ENCODE measurements at regions not wholly inside any gene's neighbourhood (a gene's known extent, or its start where the extent isn't known, plus 50 kb on each side); places are given as distances from the start of the nearest gene placed in this dataset.

DNA sequence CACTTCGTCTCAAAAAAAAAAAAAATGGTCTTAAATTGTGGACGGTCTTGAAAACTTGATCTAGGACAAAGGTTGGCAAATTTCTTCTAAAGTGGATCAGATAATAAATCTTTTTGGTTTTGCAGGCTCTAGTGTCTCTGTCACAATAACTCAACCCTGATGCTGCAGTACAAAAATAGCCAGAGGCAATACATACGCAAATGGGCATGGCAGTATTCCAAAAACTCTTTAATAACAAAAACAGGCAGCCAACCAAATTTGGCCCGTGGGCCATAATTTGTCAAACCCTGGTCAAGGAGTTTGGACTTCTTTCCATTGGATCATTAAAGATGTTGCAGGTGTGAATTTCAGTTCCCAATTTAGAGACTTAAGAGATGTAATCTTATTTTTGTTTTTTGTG is 93.5 kb upstream of the MRI1 start:
- no peak for DNase-seq (ENCODE audit: low read depth, low spot score)
- TF ChIP-seq, protein P1, sequence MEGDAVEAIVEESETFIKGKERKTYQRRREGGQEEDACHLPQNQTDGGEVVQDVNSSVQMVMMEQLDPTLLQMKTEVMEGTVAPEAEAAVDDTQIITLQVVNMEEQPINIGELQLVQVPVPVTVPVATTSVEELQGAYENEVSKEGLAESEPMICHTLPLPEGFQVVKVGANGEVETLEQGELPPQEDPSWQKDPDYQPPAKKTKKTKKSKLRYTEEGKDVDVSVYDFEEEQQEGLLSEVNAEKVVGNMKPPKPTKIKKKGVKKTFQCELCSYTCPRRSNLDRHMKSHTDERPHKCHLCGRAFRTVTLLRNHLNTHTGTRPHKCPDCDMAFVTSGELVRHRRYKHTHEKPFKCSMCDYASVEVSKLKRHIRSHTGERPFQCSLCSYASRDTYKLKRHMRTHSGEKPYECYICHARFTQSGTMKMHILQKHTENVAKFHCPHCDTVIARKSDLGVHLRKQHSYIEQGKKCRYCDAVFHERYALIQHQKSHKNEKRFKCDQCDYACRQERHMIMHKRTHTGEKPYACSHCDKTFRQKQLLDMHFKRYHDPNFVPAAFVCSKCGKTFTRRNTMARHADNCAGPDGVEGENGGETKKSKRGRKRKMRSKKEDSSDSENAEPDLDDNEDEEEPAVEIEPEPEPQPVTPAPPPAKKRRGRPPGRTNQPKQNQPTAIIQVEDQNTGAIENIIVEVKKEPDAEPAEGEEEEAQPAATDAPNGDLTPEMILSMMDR (IDR thresholded peaks at IDR 0.05; ENCODE audit: low read depth, low read length): no peak
- H3K4me3 ChIP-seq (ENCODE audit: low read depth, low read length): no peak overlapping the region
- in situ Hi-C loops (cut with HindIII; ENCODE audit: low sequenced_read_pairs): no loop called here

DNA sequence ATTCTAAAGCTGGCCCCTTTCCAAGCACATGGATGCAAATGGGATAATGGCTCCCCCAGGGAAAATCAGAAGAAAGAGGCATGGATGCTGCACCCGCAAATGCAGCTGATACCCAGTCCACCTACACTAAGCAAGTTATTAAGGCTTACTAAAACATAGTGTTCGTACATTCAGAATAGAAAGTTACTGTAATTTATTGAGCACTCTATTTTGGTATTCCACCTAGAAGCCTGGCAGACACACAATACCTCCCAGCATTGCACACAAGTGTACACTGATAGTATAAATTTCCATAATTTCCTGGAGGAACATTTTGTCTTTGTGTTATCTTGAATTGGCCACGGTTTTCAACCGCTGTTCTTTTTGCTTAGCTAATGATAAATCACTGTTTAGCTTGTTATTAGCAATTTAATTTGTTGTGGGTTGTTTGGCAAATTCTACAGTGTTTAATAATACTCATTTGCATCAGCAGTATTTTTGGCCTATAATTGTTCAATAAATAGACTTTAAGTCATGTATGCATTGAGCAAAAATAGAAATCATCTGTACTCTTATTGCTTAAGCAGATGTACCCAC is 94.5 kb upstream of the MRI1 start:
- no peak overlapping the region for H3K4me3 ChIP-seq (ENCODE audit: low read depth, low read length)
- DNase-seq (ENCODE audit: low read depth, low spot score): no peak
- in situ Hi-C loops (cut with HindIII; ENCODE audit: low sequenced_read_pairs): no loop called here
- TF ChIP-seq, protein P1 (IDR thresholded peaks at IDR 0.05; ENCODE audit: low read depth, low read length): no peak

DNA sequence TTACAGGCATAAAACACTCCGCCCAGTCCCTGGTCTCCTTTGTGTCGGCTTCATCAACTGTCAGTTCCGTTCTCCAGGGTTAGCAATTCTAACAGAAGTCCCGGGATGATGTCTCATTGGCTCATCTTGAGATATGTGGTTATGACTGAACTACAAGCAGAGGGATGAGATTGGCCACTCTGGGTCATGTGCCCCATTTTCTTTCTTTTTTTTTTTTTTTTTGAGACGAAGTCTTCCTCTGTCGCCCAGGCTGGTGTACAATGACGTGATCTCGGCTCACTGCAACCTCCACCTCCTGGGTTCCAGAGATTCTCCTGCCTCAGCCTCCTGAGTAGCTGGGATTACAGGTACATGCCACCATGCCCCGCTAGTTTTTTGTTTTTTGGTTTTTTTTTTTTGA is 95.4 kb upstream of the MRI1 start:
- DNase-seq (ENCODE audit: low read depth, low spot score): no peak
- TF ChIP-seq, protein P1 (IDR thresholded peaks at IDR 0.05; ENCODE audit: low read depth, low read length): no peak
- in situ Hi-C loops (cut with HindIII; ENCODE audit: low sequenced_read_pairs): no loop called here
- H3K4me3 ChIP-seq (ENCODE audit: low read depth, low read length): no peak overlapping the region

DNA sequence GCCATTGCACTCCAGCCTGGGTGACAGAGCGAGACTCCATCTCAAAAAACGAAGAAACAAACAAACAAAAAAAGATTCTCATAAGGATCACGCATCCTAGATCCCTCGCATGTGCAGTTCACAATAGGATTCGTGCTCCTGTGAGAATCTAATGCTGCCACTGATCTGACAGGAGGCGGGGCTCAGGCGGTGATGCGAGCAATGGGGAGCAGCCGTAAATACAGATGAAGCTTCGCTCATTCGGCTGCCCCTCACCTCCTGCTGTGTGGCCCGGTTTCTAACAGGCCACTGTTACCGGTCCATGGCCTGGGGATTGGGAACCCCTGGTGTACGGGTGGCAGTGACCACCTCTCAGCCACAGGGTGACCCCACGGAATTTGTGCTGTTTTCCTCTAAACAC is 98.2 kb upstream of the MRI1 start:
- TF ChIP-seq, protein P1 (IDR thresholded peaks at IDR 0.05; ENCODE audit: low read depth, low read length): no peak
- in situ Hi-C loops (cut with HindIII; ENCODE audit: low sequenced_read_pairs): no loop called here
- DNase-seq (ENCODE audit: low read depth, low spot score): no peak

DNA sequence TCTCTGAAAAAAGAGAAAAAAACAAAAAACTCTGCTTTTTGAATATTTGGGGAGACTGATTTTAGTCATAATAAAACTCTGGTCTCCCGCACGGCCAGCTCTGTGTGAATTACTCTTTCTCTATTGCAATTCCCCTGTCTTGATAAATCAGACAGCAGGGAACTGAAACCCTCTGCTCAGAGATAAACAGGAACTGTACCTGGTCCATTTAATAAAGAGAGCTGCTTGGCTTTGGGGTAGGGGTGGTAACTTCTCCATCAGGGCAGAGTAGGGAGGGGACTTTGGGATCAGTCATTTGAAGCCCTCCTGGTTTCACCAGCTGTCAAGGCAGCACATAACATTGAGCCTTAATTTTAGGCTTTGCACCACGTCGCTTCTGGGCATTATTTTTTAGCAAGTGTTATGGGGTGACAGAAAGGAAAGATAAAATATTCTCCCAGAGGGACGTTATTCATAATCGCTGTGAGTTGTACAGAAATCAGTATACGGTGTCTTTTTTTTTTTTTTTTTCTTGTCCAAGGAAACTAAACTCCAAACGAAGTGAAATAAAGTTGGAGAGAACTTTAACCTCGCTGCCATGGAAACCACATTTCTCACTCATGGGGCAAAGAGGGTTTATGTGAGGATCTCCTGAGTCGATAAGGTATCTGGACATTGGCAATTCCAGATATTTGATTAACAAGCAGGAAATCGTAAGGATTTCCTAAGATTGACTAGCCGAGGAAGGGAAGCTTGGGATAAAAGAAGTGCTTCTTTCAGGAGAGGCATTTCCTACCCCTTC is 99.0 kb upstream of the MRI1 start:
- in situ Hi-C loops (cut with HindIII; ENCODE audit: low sequenced_read_pairs): no loop called here
- DNase-seq (ENCODE audit: low read depth, low spot score): no peak
- TF ChIP-seq, protein P1 (IDR thresholded peaks at IDR 0.05; ENCODE audit: low read depth, low read length): no peak
- no peak overlapping the region for H3K4me3 ChIP-seq (ENCODE audit: low read depth, low read length)

More for the DNA sequence above, 98.2 kb upstream of the MRI1 start:
- H3K4me3 ChIP-seq (ENCODE audit: low read depth, low read length): no peak overlapping the region

DNA sequence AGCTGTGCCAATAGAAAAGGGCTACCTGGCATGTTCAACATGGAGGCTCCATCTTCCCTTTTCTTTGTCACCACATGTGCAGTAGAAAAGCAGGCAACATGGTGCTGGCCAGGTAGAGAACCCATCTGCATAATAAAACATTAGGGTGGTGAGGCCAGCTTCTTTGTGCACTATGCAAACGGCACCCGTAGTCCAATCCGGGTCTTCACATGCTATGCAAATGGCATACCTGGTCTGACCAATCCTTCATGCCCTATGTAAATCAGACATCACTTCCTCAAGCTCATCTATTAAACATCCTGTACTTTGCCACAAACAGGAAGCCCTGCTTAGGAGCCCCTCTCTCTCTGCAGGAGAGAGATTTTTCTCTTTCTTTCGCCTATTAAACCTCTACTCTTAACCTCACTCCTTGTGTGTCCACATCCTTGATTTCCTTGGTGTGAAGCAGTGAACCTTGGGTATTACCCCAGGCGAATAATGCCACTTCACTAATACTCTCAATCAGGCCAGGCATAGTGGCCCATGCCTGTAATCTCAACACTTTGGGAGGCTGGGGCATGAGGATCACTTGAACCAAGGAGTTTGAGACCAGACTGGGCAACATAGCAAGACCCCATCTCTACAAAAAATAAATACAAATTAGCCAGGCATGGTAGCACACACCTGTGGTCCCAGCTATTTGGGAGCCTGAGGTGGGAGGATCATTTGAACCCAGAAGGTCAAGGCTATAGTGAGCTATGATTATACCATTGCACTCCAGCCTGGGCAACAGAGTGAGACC is 111.3 kb upstream of the MRI1 start:
- H3K4me3 ChIP-seq (ENCODE audit: low read depth, low read length): no peak overlapping the region
- TF ChIP-seq, protein P1 (IDR thresholded peaks at IDR 0.05; ENCODE audit: low read depth, low read length): no peak
- in situ Hi-C loops (cut with HindIII; ENCODE audit: low sequenced_read_pairs): no loop called here
- DNase-seq (ENCODE audit: low read depth, low spot score): no peak

All from astrocyte of the spinal cord (primary cell).